Tibial artery (tissue), 4 donors: ENCODE measurements at regions not wholly inside any gene's neighbourhood (a gene's known extent, or its start where the extent isn't known, plus 50 kb on each side); places are given as distances from the start of the nearest gene placed in this dataset.
A peak's percentile ranks its signal among the peaks of the same experiment; 100 is the strongest.

ENCODE experiments used
- DNase-seq, 2 donors: peaks; one replicate each; pipeline ENCODE4 v3.0.0-alpha.2; 2019
- H3K27ac ChIP-seq, 2 donors: fragments of 200-600 bp; sonication (generic) in 1 of 2; 1 replicate in 1 of 2; 2 replicates in 1 of 2; pipeline ENCODE4 v1.5.1; 2018 to 2019; ENCODE audit warnings: mild to moderate bottlenecking in 1 of 2
- H3K27me3 ChIP-seq, 2 donors: fragments of 200-600 bp; sonication (generic) in 1 of 2; one replicate each; pipeline versions ENCODE4 v1.5.1 to v1.6.0; 2016 to 2019
- H3K36me3 ChIP-seq, 3 donors: fragments of 200-600 bp; sonication (generic) in 2 of 3; one replicate each; pipeline ENCODE4 v1.5.1; 2016 to 2019; ENCODE audit warnings: mild to moderate bottlenecking in 2 of 3
- H3K4me1 ChIP-seq, 4 donors: fragments of 200-600 bp; sonication (generic) in 2 of 4; 1 replicate in 3 of 4; 2 replicates in 1 of 4; pipeline ENCODE4 v1.5.1; 2016 to 2019
- H3K4me3 ChIP-seq, 2 donors: fragments of 200-600 bp; sonication (generic) in 1 of 2; 1 replicate in 1 of 2; 2 replicates in 1 of 2; pipeline ENCODE4 v1.5.1; 2018 to 2019; ENCODE audit warnings: mild to moderate bottlenecking in 2 of 2
- H3K9me3 ChIP-seq, 3 donors: fragments of 200-600 bp; sonication (generic) in 1 of 3; one replicate each; pipeline ENCODE4 v1.5.1; 2016 to 2019
- intact Hi-C: fragments of 100-400 bp; cut with DNase I; formaldehyde crosslinking; loops from one replicate; pipeline ENCODE4 v1.15.0; 2023; ENCODE audit warnings: low total_unique reads
- TF ChIP-seq, protein P1 (sequence below), 2 experiments: fragments of 200-600 bp in 1 of 2; fragments of 450-650 bp in 1 of 2; IDR thresholded peaks; one replicate each; pipeline ENCODE4 v1.5.1; 2017 to 2019; ENCODE audit warnings: antibody characterized with exemption in 2 of 2, mild to moderate bottlenecking in 1 of 2, moderate library complexity in 1 of 2

DNA sequence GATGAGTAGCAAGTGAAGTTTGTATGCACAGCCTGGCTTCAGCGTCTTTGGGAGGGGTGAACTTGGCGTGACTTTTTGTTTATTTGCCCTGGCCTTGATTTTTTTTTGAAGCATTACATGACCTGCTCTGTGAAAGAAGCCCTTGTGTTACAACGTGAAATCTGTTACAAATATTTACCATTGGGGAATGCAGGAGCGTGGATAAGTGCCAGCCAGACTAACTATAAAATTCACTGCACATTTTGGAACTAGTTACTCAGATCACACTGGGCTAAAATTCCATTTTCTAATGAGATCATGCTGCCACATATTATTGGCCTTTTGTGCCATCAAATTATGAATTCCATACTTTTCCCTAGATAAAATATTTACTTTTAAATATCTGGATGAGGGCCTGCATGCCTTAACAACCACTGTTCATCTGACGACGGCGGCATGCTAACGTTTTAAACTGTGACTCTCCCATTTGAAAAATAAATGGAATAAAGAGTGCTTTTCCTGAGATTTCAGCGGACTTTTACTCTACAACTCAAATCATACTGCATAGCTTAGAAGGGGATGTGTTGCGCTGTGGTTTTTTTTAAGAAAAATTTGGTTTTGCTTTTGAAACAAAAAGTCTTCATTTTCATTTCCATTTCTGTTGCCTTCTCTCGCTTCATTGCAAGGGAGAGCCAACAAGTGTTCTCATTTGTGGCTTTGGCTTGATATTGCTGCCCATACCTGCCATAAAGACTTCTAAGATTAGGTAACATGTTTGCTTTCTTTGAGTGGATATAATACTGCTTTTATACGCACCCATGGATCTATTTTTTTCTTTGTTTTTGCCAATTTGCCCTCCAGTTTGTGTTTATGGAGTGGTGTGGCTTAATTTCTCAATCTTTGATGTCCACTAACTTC, 352.2 kb downstream of the TFEC start:
- Histone ChIP-seq H3K27me3 (no peaks in the 10 kb centered on the region), H3K9me3 (no peaks in the 10 kb centered on the region), H3K27ac (no peak overlapping the region), H3K36me3 (no peaks in the 10 kb centered on the region), H3K4me1 (no peaks in the 10 kb centered on the region), H3K4me3 (no peak overlapping the region)
- no peak for DNase-seq
- TF ChIP-seq, protein P1, sequence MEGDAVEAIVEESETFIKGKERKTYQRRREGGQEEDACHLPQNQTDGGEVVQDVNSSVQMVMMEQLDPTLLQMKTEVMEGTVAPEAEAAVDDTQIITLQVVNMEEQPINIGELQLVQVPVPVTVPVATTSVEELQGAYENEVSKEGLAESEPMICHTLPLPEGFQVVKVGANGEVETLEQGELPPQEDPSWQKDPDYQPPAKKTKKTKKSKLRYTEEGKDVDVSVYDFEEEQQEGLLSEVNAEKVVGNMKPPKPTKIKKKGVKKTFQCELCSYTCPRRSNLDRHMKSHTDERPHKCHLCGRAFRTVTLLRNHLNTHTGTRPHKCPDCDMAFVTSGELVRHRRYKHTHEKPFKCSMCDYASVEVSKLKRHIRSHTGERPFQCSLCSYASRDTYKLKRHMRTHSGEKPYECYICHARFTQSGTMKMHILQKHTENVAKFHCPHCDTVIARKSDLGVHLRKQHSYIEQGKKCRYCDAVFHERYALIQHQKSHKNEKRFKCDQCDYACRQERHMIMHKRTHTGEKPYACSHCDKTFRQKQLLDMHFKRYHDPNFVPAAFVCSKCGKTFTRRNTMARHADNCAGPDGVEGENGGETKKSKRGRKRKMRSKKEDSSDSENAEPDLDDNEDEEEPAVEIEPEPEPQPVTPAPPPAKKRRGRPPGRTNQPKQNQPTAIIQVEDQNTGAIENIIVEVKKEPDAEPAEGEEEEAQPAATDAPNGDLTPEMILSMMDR (IDR thresholded peaks at IDR 0.05), result no peak
- intact Hi-C loops, result no loop called here

DNA sequence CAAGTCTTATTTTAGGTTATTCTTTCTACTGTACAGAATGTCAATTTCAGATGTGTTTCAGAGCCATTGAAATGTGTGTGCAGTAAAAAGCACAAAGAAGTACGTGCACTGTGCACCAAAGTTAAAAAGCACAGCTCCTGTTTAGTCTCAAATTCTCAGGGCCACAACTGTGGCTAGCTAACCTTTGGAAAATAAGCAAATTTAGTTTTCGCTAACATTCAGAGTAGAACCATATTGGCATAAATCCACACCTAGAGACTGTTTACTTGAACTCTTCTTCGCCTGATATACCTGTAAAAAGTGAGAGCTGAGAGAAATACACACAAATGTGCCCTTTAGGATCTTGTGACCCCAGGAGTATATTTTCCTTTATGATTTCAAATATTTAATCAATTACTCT, 353.9 kb downstream of the TFEC start:
- no peaks in the 10 kb centered on the region for H3K27me3 ChIP-seq
- H3K4me3 ChIP-seq, result no peak overlapping the region
- intact Hi-C loops, result no loop called here
- no peaks in the 10 kb centered on the region for H3K36me3 ChIP-seq
- H3K27ac ChIP-seq, result no peak overlapping the region
- H3K9me3 ChIP-seq, result no peaks in the 10 kb centered on the region
- TF ChIP-seq, protein P1 (IDR thresholded peaks at IDR 0.05), result no peak
- no peaks in the 10 kb centered on the region for H3K4me1 ChIP-seq
- DNase-seq, result no peak

DNA sequence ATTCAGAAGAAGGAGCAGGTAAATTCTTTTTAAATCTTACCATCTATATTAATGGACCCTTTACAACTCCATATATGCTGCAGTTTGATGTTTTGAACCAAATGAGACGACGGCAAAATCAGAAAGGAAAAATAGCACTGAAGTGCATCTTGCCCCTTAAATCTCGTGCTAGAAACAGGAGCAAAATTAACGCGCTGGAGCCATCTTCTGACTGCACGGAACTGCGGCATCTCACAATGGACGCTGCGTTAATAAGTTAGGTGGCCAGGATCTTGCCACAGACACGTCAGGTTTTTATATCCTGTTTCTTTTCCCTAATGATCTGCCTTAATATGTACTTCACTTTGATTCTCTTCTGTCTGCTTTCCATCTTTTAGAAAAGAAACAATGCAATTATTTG, 354.5 kb downstream of the TFEC start:
- DNase-seq, result peak in 1 of 2 donors; percentile 20
- Histone ChIP-seq H3K27ac (no peak overlapping the region), H3K36me3 (no peaks in the 10 kb centered on the region), H3K4me1 (no peaks in the 10 kb centered on the region), H3K4me3 (no peak overlapping the region), H3K9me3 (no peaks in the 10 kb centered on the region), H3K27me3 (no peaks in the 10 kb centered on the region)
- TF ChIP-seq, protein P1 (IDR thresholded peaks at IDR 0.05), result no peak
- intact Hi-C loops, result no loop called here

DNA sequence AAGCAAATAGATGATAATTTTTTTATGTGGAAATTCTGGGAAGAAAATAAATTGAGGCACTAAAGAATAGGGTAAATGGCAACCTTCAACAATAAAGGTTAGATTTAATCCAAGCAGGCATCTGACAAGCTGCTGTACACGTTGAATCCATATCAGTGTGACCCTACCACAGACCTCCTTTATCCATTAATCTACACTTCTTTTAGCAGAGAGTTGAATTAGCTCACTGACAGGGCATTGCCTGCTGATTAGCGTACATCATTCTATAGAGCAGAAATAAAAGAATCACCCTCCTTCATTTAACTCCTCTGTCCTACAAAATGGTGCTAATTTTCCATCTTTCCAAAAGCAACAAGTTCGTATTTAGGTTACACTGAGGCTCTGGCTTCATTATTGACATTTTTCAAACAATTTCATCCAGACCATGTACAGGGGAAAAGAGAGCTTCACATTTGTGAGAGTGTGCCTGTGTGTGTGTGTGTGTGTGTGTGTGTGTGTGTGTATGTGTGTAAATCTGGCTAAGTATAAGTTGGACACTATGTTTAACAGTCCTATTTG, 356.0 kb downstream of the TFEC start:
- H3K9me3 ChIP-seq, result no peaks in the 10 kb centered on the region
- no peaks in the 10 kb centered on the region for H3K4me1 ChIP-seq
- H3K4me3 ChIP-seq, result no peak overlapping the region
- no peak overlapping the region for H3K27ac ChIP-seq
- no peaks in the 10 kb centered on the region for H3K36me3 ChIP-seq
- TF ChIP-seq, protein P1 (IDR thresholded peaks at IDR 0.05), result no peak
- intact Hi-C loops, result no loop called here
- no peak for DNase-seq
- no peaks in the 10 kb centered on the region for H3K27me3 ChIP-seq

DNA sequence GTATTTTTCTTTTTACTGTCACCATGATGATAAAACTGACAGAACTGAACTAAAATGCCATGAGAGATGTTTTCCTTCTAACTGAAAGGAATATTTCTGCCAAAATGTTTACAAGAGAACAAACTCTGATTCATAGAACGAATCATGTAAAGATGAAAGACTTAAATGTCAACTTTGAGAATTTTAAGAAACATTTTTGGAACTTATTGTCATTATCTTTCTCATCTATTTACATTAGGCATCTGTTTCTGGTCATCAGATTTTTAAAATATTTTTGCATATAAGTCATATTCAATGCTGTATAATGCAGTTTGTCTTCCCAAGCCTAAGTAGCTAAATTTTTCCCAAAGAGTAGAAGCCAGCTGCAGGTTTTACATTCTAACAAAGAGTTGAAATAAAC, 358.5 kb downstream of the TFEC start:
- Histone ChIP-seq H3K27me3 (no peaks in the 10 kb centered on the region), H3K27ac (no peak overlapping the region), H3K36me3 (no peaks in the 10 kb centered on the region), H3K4me3 (no peak overlapping the region), H3K4me1 (no peaks in the 10 kb centered on the region), H3K9me3 (no peaks in the 10 kb centered on the region)
- no peak for DNase-seq
- intact Hi-C loops, result no loop called here
- TF ChIP-seq, protein P1 (IDR thresholded peaks at IDR 0.05), result no peak
